ENCODE measurements at regions not wholly inside any gene's neighbourhood (a gene's known extent, or its start where the extent isn't known, plus 50 kb on each side); places are given as distances from the start of the nearest gene placed in this dataset.
A peak's percentile ranks its signal among the peaks of the same experiment; 100 is the strongest.
"Not testable (repeated sequence)": the region's sequence is repeated elsewhere in the genome, so short reads cannot be mapped to it uniquely, and the experiment has no call there.

- Mint-ChIP-seq H3K27ac (ENCODE audit: unreplicated experiment) (no peak overlapping the region), H3K4me3 (ENCODE audit: unreplicated experiment) (no peak overlapping the region), H3K4me1 (ENCODE audit: low read depth) (peaks cover 13% of the 10 kb centered on the region), H3K27me3 (ENCODE audit: low read depth) (peaks cover 9% of the 10 kb centered on the region), H3K9me3 (ENCODE audit: low read depth) (no peaks in the 10 kb centered on the region), H3K36me3 (ENCODE audit: low read depth) (peaks cover 2% of the 10 kb centered on the region)
- no peak for TF ChIP-seq CTCF (IDR thresholded peaks at IDR 0.05)
- DNase-seq (ENCODE audit: low spot score) = no peak
Observed at GRCh38 chr15:58357529-58358476, 74.0 kb upstream of the LIPC start.

- peaks cover 16% of the 10 kb centered on the region for H3K4me1 Mint-ChIP-seq (ENCODE audit: low read depth)
- peaks cover 6% of the 10 kb centered on the region for H3K36me3 Mint-ChIP-seq (ENCODE audit: low read depth)
- TF ChIP-seq CTCF (IDR thresholded peaks at IDR 0.05) = no peak
- H3K27ac Mint-ChIP-seq (ENCODE audit: unreplicated experiment) = no peak overlapping the region
- H3K27me3 Mint-ChIP-seq (ENCODE audit: low read depth) = peaks cover 3% of the 10 kb centered on the region
- no peak overlapping the region for H3K4me3 Mint-ChIP-seq (ENCODE audit: unreplicated experiment)
- H3K9me3 Mint-ChIP-seq (ENCODE audit: low read depth) = peaks cover 14% of the 10 kb centered on the region
- no peak for DNase-seq (ENCODE audit: low spot score)
Observed at GRCh38 chr15:58360421-58361090, 71.2 kb upstream of the LIPC start.

DNA sequence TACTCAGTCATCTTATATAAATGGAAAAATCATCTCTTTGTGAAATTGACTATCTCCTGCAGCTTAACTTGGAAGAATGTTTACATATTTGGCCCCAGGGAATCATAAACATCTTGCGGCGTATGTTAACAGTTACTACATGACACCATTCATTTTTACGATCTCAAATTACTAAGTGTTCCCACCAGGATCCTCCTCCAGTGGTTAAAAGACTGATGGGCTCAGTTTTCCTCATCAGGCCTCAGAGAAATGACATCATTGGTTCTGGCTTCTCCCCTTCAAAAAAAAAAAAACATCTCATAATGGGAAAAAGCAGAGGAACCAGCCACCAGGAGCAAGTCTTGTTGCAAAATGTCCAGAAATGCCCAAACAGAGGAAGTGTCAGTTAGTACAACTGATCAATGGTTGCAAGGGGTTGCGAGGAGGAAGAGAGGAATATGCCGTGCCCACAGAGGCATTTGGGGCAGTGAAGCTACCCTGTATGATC lies 70.5 kb upstream of the LIPC start:
- Mint-ChIP-seq H3K9me3 (ENCODE audit: low read depth) (peaks cover 17% of the 10 kb centered on the region), H3K27ac (ENCODE audit: unreplicated experiment) (peak overlapping the region; percentile 33), H3K27me3 (ENCODE audit: low read depth) (peaks cover 3% of the 10 kb centered on the region), H3K36me3 (ENCODE audit: low read depth) (peaks cover 7% of the 10 kb centered on the region), H3K4me3 (ENCODE audit: unreplicated experiment) (no peak overlapping the region), H3K4me1 (ENCODE audit: low read depth) (peaks cover 16% of the 10 kb centered on the region)
- peak; percentile 18 for TF ChIP-seq CTCF (IDR thresholded peaks at IDR 0.05)
- DNase-seq (ENCODE audit: low spot score) = no peak

- Mint-ChIP-seq H3K9me3 (ENCODE audit: low read depth) (peaks cover 17% of the 10 kb centered on the region), H3K27me3 (ENCODE audit: low read depth) (peaks cover 3% of the 10 kb centered on the region), H3K4me1 (ENCODE audit: low read depth) (peaks cover 16% of the 10 kb centered on the region), H3K36me3 (ENCODE audit: low read depth) (peaks cover 7% of the 10 kb centered on the region), H3K4me3 (ENCODE audit: unreplicated experiment) (no peak overlapping the region), H3K27ac (ENCODE audit: unreplicated experiment) (no peak overlapping the region)
- no peak for TF ChIP-seq CTCF (IDR thresholded peaks at IDR 0.05)
- DNase-seq (ENCODE audit: low spot score) = no peak
Observed at GRCh38 chr15:58362262-58362922, 69.4 kb upstream of the LIPC start.

GRCh38 chr15:58363118-58363517 lies 68.7 kb upstream of the LIPC start:
- not testable (repeated sequence) for H3K27ac Mint-ChIP-seq (ENCODE audit: unreplicated experiment); H3K4me3 Mint-ChIP-seq (ENCODE audit: unreplicated experiment); H3K36me3 Mint-ChIP-seq (ENCODE audit: low read depth); H3K27me3 Mint-ChIP-seq (ENCODE audit: low read depth); DNase-seq (ENCODE audit: low spot score)
- H3K9me3 Mint-ChIP-seq (ENCODE audit: low read depth) = peaks cover 19% of the 10 kb centered on the region
- peaks cover 16% of the 10 kb centered on the region for H3K4me1 Mint-ChIP-seq (ENCODE audit: low read depth)

- H3K27ac Mint-ChIP-seq (ENCODE audit: unreplicated experiment); H3K4me3 Mint-ChIP-seq (ENCODE audit: unreplicated experiment); H3K36me3 Mint-ChIP-seq (ENCODE audit: low read depth); DNase-seq (ENCODE audit: low spot score); H3K27me3 Mint-ChIP-seq (ENCODE audit: low read depth): not testable (repeated sequence)
- H3K9me3 Mint-ChIP-seq (ENCODE audit: low read depth) = peaks cover 20% of the 10 kb centered on the region
- H3K4me1 Mint-ChIP-seq (ENCODE audit: low read depth) = peaks cover 16% of the 10 kb centered on the region
Observed at GRCh38 chr15:58363673-58364072, 68.1 kb upstream of the LIPC start.

DNA sequence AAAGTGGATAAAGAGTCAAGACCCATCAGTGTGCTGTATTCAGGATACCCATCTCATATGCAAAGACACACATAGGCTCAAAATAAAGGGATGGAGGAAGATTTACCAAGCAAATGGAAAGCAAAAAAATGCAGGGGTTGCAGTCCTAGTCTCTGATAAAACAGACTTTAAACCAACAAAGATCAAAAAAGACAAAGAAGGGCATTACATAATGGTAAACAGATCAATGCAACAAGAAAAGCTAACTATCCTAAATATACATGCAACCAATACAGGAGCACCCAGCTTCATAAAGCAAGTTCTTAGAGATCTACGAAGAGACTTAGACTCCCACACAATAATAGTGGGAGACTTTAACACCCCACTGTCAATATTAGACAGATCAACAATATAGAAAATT lies 66.7 kb upstream of the LIPC start:
- not testable (repeated sequence) for DNase-seq (ENCODE audit: low spot score); H3K4me3 Mint-ChIP-seq (ENCODE audit: unreplicated experiment); H3K27me3 Mint-ChIP-seq (ENCODE audit: low read depth); H3K27ac Mint-ChIP-seq (ENCODE audit: unreplicated experiment); H3K36me3 Mint-ChIP-seq (ENCODE audit: low read depth)
- Mint-ChIP-seq H3K9me3 (ENCODE audit: low read depth) (peaks cover 20% of the 10 kb centered on the region), H3K4me1 (ENCODE audit: low read depth) (peaks cover 23% of the 10 kb centered on the region)

Data from chondrocyte (in vitro differentiated cells).